ENCODE measurements at regions not wholly inside any gene's neighbourhood (a gene's known extent, or its start where the extent isn't known, plus 50 kb on each side); places are given as distances from the start of the nearest gene placed in this dataset.

DNA sequence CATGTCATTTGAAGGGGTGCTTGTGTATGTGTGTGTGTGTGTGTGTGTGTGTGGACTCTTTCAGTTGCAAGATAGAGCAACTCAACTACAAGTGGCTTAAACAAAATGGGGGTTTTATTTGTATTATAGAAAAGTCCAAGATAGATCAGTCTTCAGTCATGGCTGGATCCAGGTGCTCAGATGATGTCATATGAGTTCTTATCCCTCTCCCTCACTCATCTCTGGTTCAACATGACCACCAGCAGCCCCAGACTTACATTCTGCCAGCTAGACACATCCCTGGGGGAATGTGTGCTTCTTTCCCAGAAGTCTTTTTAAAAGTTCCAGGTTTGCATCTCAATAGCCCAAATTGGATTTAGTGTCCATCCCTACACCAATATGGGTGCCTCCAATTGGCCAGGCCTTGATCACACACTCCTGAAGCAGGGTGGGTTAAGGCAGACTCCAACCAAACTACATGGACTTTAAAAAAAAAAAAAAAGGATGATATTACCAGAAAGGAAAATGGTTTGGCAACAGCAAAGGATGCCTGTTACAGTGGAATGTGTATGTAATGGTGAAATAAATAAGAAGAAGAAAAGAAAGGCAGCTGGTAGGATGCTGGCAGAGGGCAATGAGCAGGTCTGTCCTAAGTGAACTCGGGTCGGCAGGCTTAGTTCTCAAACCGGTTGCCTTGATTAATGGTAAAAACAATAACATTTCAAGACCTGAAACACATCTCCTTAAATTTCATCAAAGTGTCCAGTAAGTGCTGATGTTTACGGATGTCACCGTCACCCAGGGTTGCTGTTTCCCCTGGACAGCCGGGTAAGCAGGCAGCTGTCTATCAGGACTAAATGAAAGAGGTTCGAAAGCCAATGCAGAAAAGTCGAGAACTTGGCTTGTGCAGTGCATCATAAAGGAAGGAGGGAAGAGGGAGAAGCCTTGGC, 107.7 kb downstream of the SMIM20 start:
- TF ChIP-seq POLR2A (IDR thresholded peaks at IDR 0.05; ENCODE audit: low read length) (no peak), GATA1 (IDR thresholded peaks at IDR 0.05; ENCODE audit: low read depth, low read length) (no peak)

Data from erythroblast (primary cell).